ENCODE measurements at regions not wholly inside any gene's neighbourhood (a gene's known extent, or its start where the extent isn't known, plus 50 kb on each side); places are given as distances from the start of the nearest gene placed in this dataset.

DNA sequence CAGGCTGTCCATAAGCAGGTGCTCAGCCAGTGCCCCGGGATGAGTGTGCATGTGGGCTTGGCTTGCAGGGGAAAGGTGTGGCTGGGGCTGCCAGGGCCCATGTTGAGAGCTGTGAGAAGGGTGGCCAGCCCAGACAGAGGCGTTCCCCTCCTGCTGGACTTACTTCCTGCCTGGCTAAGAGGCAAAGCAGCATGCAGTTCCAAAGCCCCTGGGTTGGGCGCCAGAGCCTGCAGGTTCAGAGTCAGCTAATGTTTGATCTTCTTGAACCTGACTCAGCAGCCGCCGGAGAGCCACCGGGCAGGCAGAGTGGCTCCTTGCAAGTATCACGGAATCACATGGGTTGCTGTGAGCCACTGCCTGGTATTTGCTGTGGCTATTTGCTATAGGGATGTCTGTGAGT, 168.4 kb upstream of the MAP1B start:
- TF ChIP-seq TAF1 (IDR thresholded peaks at IDR 0.05; ENCODE audit: borderline replicate concordance, low read depth, low read length): no peak
- TF ChIP-seq POLR2AphosphoS5 (IDR thresholded peaks at IDR 0.05; ENCODE audit: low read depth, low read length): no peak
- TF ChIP-seq POLR2A (IDR thresholded peaks at IDR 0.05; ENCODE audit: low read depth, low read length): no peak
- DNase-seq (ENCODE audit: insufficient read length) (no peak), FAIRE-seq (no peak)

DNA sequence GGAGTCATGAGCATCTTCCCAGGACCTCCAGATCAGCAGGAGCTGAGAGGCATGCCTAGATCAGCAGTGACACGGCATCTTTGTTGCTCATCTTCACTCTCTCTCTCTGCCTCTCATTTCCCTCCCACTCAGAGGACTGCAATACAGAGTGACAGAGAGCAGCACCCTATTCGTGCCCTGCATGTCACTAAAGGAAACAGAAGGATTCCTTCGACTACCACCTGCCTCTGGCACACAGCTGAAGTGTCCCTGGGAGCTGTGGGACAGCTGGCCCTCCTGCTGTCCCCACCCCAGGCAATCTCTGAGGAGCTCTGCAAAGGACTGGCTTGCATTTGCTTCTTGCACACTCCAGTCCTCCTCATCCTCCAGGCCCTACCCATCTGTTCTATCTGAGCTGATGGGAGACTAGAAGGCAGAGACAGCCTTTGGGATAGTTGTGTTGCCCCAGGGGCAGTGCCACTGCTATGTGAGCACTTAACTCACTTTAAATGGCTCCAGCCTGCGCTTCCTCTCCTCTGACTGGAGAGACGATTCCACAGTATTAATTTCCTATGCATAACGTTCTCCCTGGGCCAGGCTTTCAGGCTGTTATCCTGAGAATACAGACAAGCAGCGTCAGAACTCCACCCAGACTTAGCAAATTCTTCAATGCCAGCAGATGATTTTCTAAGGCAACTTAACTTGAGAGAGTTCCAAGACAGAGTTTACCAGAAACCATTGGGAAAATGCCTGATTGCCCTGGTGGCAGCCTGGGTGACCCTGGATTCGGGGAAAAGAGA, 167.6 kb upstream of the MAP1B start:
- DNase-seq (ENCODE audit: insufficient read length) (no peak), FAIRE-seq (no peak)
- TF ChIP-seq TAF1 (IDR thresholded peaks at IDR 0.05; ENCODE audit: borderline replicate concordance, low read depth, low read length) (no peak), POLR2AphosphoS5 (IDR thresholded peaks at IDR 0.05; ENCODE audit: low read depth, low read length) (no peak), POLR2A (IDR thresholded peaks at IDR 0.05; ENCODE audit: low read depth, low read length) (no peak)

DNA sequence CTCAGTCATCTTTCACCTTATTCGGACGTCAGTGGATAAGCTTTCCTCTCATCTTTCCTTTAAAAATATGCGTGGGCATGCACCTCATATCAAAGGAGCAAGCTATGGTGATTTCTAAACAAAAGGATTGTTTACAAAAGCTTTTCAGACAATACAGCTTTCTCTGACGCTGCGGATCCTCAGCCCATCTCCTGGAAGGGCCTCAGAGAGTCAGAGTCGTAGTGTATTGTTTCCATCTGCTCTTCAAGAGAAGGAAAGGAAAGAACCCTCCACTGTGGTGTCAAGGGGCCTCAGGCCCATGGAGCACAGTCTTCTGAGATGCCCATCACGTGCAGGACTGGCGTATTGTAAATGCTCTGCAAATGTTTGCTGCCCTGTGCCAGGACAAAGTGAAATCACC, 163.4 kb upstream of the MAP1B start:
- FAIRE-seq (no peak), DNase-seq (ENCODE audit: insufficient read length) (no peak)
- TF ChIP-seq POLR2A (IDR thresholded peaks at IDR 0.05; ENCODE audit: low read depth, low read length) (no peak), POLR2AphosphoS5 (IDR thresholded peaks at IDR 0.05; ENCODE audit: low read depth, low read length) (no peak), TAF1 (IDR thresholded peaks at IDR 0.05; ENCODE audit: borderline replicate concordance, low read depth, low read length) (no peak)

DNA sequence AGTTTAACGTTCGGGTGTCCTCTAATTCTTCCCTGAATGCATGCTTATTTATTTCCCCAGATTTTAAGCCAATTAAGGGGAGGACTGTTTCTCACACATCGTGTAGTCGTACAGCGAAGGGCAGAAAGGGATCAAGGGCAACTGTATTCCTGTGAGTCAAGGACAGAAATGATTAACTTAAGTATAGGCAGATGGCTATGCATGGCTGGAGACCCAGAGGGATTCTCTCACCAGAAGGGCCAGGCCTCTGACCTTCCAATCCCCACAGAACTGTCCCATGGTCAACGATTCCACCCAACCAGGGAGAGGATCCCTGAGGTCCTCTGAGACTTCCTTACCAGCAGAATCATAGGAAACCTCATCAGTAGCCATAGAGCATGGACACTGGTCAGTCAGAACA, 161.8 kb upstream of the MAP1B start:
- no peak for DNase-seq (ENCODE audit: insufficient read length)
- TF ChIP-seq POLR2A (IDR thresholded peaks at IDR 0.05; ENCODE audit: low read depth, low read length) (no peak), TAF1 (IDR thresholded peaks at IDR 0.05; ENCODE audit: borderline replicate concordance, low read depth, low read length) (no peak), POLR2AphosphoS5 (IDR thresholded peaks at IDR 0.05; ENCODE audit: low read depth, low read length) (no peak)
- no peak for FAIRE-seq

DNA sequence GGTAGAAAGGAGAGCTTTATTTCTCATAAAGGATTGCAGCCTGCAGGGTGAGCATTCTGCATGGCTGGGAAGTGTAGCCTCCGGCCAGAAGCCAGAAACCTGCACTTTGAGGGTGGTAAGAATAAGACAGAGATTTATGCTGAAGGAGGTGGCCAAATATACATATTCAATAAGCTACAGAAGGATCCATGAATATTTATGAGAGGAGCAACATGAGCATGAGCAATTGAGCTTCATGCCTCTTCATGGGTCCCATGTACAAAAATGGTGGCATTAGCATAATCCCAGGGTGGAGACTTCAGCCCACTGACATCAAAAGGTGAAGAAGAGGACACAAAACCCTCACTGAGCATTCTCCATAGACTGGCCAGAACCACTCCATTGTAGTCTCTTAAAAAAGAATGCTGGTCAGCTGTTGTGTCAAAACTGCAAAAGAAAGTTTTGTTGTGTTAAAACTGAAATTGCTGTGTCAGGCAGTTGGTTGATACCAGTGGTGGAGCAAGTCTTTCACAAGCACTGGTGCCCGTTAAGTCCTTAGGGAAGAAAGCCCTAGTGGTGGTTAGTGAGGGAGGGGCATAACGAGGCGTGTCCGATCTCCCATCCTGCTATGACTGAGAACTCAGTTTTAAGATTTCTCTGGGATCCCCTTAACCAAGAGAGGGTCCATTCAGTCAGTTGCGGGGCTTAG, 160.8 kb upstream of the MAP1B start:
- TF ChIP-seq POLR2AphosphoS5 (IDR thresholded peaks at IDR 0.05; ENCODE audit: low read depth, low read length) (no peak), TAF1 (IDR thresholded peaks at IDR 0.05; ENCODE audit: borderline replicate concordance, low read depth, low read length) (no peak), POLR2A (IDR thresholded peaks at IDR 0.05; ENCODE audit: low read depth, low read length) (no peak)
- DNase-seq (ENCODE audit: insufficient read length) (no peak), FAIRE-seq (no peak)

DNA sequence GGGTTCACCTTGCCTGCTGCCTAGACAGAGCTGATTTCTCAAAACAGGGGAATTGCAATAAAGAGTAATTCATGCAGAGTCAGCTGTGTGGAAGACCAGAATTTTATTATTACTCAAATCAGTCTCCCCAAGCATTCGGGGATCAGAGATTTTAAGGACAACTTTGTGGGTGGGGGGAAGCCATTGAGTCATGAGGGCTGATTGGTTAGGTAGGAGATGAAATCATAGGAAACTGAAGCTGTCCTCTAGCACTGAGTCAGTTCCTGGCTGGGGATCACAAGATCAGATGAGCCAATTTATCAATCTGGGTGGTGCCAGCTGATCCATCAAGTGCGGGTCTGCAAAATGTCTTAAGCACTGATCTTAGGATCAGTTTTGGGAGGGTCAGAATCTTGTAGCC, 159.1 kb upstream of the MAP1B start:
- no peak for DNase-seq (ENCODE audit: insufficient read length)
- TF ChIP-seq POLR2AphosphoS5 (IDR thresholded peaks at IDR 0.05; ENCODE audit: low read depth, low read length) (no peak), TAF1 (IDR thresholded peaks at IDR 0.05; ENCODE audit: borderline replicate concordance, low read depth, low read length) (no peak), POLR2A (IDR thresholded peaks at IDR 0.05; ENCODE audit: low read depth, low read length) (no peak)
- no peak for FAIRE-seq

DNA sequence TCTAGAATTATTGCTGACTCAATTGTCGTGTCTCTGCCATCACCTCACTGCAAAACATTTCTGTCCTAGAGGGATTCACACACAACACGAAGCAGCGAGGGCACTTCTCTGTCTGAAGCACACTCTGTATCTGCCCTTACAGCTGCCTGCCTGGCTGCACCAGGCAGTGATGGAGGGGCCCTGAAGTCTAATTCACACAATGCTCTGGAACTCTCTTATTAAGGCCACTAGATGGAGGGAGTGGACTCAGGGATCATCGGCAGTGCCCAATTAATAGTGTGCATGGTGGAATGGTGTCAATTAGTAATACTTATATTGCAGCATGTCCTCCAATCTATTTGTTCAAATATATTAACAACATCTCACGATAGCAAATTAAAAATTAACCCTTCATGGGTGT, 157.5 kb upstream of the MAP1B start:
- DNase-seq (ENCODE audit: insufficient read length): no peak
- no peak for FAIRE-seq
- TF ChIP-seq POLR2AphosphoS5 (IDR thresholded peaks at IDR 0.05; ENCODE audit: low read depth, low read length) (no peak), TAF1 (IDR thresholded peaks at IDR 0.05; ENCODE audit: borderline replicate concordance, low read depth, low read length) (no peak), POLR2A (IDR thresholded peaks at IDR 0.05; ENCODE audit: low read depth, low read length) (no peak)

DNA sequence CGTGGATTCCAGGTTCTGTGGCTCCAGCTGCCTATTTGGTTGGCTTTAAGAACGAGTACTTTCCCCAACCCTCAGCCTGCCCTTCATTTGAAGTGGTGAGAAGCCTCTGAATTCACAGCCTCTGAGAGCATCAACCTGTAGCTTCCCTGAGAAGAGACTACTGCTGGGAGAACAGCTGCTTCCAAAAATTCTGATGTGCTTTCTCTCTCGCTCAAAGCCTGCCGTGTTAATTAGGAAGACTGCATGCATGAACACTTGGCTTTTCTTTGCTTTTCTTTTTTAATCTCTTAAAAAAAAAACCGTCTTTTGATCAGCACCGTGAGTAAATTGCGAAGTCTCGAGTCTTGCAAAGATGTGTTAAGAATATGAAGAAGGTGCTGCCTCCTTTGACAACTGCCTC, 153.4 kb upstream of the MAP1B start:
- no peak for FAIRE-seq
- no peak for TF ChIP-seq TAF1 (IDR thresholded peaks at IDR 0.05; ENCODE audit: borderline replicate concordance, low read depth, low read length)
- TF ChIP-seq POLR2AphosphoS5 (IDR thresholded peaks at IDR 0.05; ENCODE audit: low read depth, low read length): no peak
- no peak for TF ChIP-seq POLR2A (IDR thresholded peaks at IDR 0.05; ENCODE audit: low read depth, low read length)
- no peak for DNase-seq (ENCODE audit: insufficient read length)

DNA sequence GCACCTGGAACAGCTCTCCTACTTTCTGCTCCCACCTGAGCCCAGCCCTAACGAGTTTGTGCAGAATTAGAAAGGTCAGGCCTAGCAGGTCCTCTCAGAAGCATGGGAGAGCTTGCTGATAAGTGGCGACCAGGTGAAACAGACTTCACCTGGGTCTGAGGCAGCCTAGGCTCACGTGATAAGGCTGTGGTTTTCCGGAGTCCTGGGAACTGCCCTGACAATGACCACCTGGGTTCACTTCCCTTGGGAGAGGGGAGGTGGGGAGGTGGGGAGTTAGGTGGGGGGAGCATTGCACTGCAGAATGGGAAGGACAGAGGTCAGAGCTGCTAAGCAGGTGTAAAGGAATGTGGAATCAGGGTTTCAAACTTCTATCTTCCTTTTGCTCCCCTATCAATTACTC, 152.9 kb upstream of the MAP1B start:
- no peak for FAIRE-seq
- TF ChIP-seq TAF1 (IDR thresholded peaks at IDR 0.05; ENCODE audit: borderline replicate concordance, low read depth, low read length) (no peak), POLR2A (IDR thresholded peaks at IDR 0.05; ENCODE audit: low read depth, low read length) (no peak), POLR2AphosphoS5 (IDR thresholded peaks at IDR 0.05; ENCODE audit: low read depth, low read length) (no peak)
- DNase-seq (ENCODE audit: insufficient read length): no peak

DNA sequence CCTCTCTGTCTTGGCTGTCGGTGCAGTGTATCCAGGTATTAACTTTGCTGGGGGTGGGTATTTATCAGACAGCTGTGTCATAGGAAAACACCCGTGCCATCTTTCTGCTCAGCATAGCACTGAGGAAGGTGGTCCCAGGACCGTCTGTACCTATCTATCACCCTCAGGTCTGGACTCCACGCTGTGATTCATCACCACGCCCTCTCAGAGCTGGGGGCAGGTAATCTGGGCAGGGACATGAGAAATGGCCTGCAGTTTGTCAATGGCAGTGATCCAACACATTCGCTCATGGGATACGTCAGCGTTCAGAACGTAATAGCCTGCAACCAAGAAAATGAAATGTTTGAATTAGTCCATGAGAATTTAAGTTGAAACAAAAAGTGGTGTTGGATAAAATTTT, 151.6 kb upstream of the MAP1B start:
- FAIRE-seq: no peak
- TF ChIP-seq POLR2A (IDR thresholded peaks at IDR 0.05; ENCODE audit: low read depth, low read length) (no peak), TAF1 (IDR thresholded peaks at IDR 0.05; ENCODE audit: borderline replicate concordance, low read depth, low read length) (no peak), POLR2AphosphoS5 (IDR thresholded peaks at IDR 0.05; ENCODE audit: low read depth, low read length) (no peak)

DNA sequence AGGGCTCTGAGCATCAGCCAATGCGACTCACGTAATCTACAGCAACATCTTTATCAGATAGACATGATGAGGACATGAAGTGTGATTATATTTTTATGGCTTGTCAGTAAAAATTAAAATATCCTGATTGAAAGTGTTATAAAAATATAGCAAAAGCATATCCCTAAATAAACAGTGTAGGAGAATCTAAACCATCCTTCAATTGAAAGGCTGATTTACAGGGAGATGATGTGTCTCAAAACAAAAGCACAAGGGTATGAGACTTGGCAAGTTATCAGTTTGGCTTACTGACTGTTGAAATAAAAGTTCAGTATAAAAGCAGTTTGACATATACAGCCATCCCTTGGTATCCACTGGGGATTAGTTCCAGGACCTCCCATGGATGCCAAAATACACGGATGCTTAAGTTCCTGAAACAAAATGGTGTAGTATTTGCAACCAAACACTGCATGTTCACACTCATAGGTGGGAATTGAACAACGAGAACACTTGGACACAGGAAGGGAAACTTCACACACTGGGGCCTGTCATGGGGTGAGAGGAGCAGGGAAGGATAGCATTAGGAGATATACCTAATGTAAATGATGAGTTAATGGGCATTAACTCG, 149.9 kb upstream of the MAP1B start:
- TF ChIP-seq POLR2A (IDR thresholded peaks at IDR 0.05; ENCODE audit: low read depth, low read length): no peak
- no peak for TF ChIP-seq TAF1 (IDR thresholded peaks at IDR 0.05; ENCODE audit: borderline replicate concordance, low read depth, low read length)
- no peak for TF ChIP-seq POLR2AphosphoS5 (IDR thresholded peaks at IDR 0.05; ENCODE audit: low read depth, low read length)
- FAIRE-seq: no peak

More for the DNA sequence above, 151.6 kb upstream of the MAP1B start:
- no peak for DNase-seq (ENCODE audit: insufficient read length)

More for the DNA sequence above, 149.9 kb upstream of the MAP1B start:
- no peak for DNase-seq (ENCODE audit: insufficient read length)
